NT2/D1 (cell line): ENCODE measurements at regions not wholly inside any gene's neighbourhood (a gene's known extent, or its start where the extent isn't known, plus 50 kb on each side); places are given as distances from the start of the nearest gene placed in this dataset.

Experiments used
- SUZ12 ChIP-seq: IDR thresholded peaks from 2 replicates; pipeline ENCODE4 v1.6.1; 2011; ENCODE audit not compliant: insufficient read length, insufficient read depth; ENCODE audit errors: extremely low read depth
- YY1 ChIP-seq: IDR thresholded peaks from 2 replicates; pipeline ENCODE4 v1.6.1; 2011; ENCODE audit not compliant: insufficient read length, insufficient read depth
- ZNF274 ChIP-seq: IDR thresholded peaks from 2 replicates; pipeline ENCODE4 v1.6.1; 2011; ENCODE audit warnings: mild to moderate bottlenecking, low read depth, low read length

DNA sequence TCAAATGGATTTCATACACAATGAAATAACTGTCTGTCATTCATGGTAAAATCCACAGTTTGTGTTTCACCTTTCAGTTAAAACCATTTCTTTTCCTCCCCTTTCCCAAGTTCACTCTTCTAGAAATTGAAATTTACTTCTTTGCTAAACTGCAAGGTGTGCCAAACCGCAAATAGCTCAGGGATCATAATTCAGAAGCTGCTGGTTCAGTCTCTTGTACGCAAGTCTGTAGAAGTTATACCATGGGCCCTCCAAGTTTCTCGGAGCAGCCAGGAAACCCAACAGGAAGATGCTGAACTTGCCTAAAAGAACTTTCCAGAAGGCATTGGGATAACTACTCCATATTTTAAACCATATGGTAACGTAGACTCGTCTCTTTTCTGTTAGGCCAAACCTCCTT is 268.9 kb downstream of the FLRT2 start:
- no peak for TF ChIP-seq ZNF274
- no peak for TF ChIP-seq YY1
- no peak for TF ChIP-seq SUZ12
